Thymus (tissue), 11 donors: ENCODE measurements at regions not wholly inside any gene's neighbourhood (a gene's known extent, or its start where the extent isn't known, plus 50 kb on each side); places are given as distances from the start of the nearest gene placed in this dataset.

Source experiments
- DNase-seq, 9 donors: peaks; one replicate each; pipeline ENCODE4 v3.0.0-alpha.2; 2013; ENCODE audit warnings: low spot score in 9 of 9, low read depth in 6 of 9, missing footprints in 1 of 9
- H3K27ac ChIP-seq, 2 donors: one replicate each; pipeline ENCODE4 v1.5.1; 2013; ENCODE audit warnings: control low read depth in 1 of 2, low read depth in 1 of 2, low read length in 1 of 2, mild to moderate bottlenecking in 1 of 2, moderate library complexity in 1 of 2
- H3K27me3 ChIP-seq, 2 donors: one replicate each; pipeline ENCODE4 v1.5.1; 2013; ENCODE audit warnings: low read length in 1 of 2; ENCODE audit not compliant: control insufficient read depth in 2 of 2, insufficient read depth in 1 of 2
- H3K36me3 ChIP-seq, 2 donors: one replicate each; pipeline ENCODE4 v1.5.1; 2013; ENCODE audit warnings: low read length in 1 of 2, mild to moderate bottlenecking in 1 of 2, moderate library complexity in 1 of 2; ENCODE audit not compliant: control insufficient read depth in 2 of 2, insufficient read depth in 2 of 2
- H3K4me1 ChIP-seq, 2 donors: one replicate each; pipeline ENCODE4 v1.5.1; 2013; ENCODE audit warnings: low read length in 2 of 2; ENCODE audit not compliant: control insufficient read depth in 2 of 2, insufficient read depth in 2 of 2
- H3K4me3 ChIP-seq, 2 donors: one replicate each; pipeline ENCODE4 v1.5.1; 2013; ENCODE audit warnings: low read length in 2 of 2, control low read depth in 1 of 2, mild to moderate bottlenecking in 1 of 2
- H3K9me3 ChIP-seq, 2 donors: one replicate each; pipeline ENCODE4 v1.5.1; 2013; ENCODE audit warnings: low read length in 1 of 2, mild to moderate bottlenecking in 1 of 2; ENCODE audit not compliant: control insufficient read depth in 2 of 2, insufficient read depth in 1 of 2
- WGBS: extraction: QIAGEN DNeasy Blood & Tissue Kit; methylation state at CpG from one replicate; pipeline ENCODE4 v1.1.7; 2013; 5-methylcytosine and 5-hydroxymethylcytosine counted together
- donor health status: healthy.

DNA sequence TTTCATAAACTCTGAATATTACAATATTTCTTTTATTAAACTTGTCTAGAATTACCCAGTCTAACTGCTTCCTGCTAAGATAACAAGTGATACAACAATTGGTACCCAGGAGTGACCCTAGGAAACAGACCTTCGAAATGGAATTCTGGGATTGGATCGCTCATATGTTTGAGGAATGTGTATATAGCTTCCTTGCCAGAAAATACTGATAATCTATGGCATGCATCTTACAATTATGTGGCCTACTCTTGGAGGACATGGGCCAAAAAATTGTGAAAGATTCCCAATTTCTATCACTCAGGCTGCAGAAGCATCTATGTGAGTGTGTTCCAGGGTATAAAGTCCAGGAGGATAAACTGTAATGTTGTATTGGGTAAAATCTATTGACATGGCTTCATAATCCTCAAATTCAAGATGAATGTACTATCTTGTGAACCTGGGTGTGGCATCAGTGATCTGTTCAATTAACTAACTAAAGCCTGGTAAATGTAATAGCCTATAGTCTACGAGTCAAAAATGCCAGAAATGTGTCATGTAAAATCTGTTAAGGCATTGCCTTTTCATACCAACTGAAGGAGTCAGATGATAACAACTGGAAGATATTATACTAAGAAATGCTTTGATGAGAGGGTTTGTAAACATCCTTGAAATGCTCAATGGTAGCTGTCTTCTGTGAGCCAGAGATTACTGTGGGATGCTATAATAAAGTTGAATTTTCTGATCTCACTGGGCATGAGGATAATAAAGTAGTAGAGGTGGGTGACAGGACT, 1499.3 kb downstream of the PCDH7 start:
- no peaks in the 10 kb centered on the region for H3K36me3 ChIP-seq
- H3K4me3 ChIP-seq: no peak overlapping the region
- no peak for DNase-seq
- peaks cover 0 to 13% of the 10 kb centered on the region in 2 donors for H3K9me3 ChIP-seq
- H3K27me3 ChIP-seq: no peaks in the 10 kb centered on the region
- 60% methylated on average over 3 of the region's 3 CpGs for WGBS
- H3K27ac ChIP-seq: no peak overlapping the region
- H3K4me1 ChIP-seq: no peaks in the 10 kb centered on the region

DNA sequence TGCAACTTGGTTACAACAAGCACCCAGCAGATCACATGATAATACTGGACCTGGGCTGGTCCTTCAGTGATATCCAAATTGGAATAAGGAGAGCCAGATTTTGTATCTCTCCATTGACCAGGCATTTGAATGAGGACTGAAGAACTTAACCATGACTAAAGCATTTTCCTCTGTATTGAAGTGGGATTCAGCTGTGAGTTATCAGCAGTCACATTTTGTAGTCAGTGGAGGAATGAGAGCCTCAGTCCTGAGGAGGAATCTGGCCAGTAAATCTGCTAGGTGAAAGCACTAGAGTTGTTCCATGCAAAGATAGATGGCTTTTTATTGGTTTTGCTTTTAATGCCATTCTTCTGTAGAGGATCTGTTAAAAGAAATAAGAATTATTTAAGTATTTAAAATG, 1506.0 kb downstream of the PCDH7 start:
- DNase-seq: no peak
- no peak overlapping the region for H3K27ac ChIP-seq
- H3K36me3 ChIP-seq: no peaks in the 10 kb centered on the region
- H3K4me3 ChIP-seq: no peak overlapping the region
- no peaks in the 10 kb centered on the region for H3K9me3 ChIP-seq
- no peaks in the 10 kb centered on the region for H3K27me3 ChIP-seq
- no peaks in the 10 kb centered on the region for H3K4me1 ChIP-seq

DNA sequence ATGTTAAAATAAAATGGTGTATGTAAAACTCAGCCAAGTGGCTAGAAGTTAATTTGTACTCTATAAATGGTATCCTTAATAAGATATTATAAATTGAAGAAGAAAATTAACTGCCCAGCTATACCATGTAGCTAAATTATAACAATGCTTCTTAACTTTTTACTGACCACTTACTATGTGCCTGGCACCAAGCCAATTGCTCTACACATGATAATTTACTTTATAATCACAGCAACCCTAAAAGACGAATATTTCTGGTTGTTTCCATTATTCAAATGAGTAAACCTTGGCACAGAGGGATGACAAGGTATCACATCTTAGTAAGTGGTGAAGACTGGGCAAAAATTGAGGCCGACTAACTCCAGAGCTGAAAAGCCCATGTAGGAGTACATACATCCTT, 1506.6 kb downstream of the PCDH7 start:
- Histone ChIP-seq H3K36me3 (no peaks in the 10 kb centered on the region), H3K4me3 (no peak overlapping the region), H3K9me3 (no peaks in the 10 kb centered on the region), H3K4me1 (no peaks in the 10 kb centered on the region), H3K27me3 (no peaks in the 10 kb centered on the region), H3K27ac (no peak overlapping the region)
- DNase-seq: no peak
- 87% methylated on average over 2 of the region's 2 CpGs for WGBS

DNA sequence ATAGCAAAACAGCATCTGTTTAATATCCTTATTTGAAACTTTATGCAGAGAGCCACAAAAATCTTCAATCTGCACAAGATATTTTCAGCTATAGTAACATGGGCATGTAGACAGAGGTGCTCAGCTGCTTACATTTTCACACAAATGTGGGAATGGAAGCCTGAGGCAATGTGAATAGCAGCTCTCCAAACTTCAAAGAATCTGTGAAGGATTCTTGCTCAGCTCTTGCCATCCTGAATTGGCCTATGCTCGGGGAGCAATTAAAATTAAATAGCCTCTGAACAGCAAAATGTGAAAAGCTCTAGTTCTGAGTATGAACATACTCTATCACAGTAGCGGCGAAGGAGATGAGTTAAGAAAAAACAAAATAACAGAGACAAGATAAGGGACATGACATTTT, 1523.8 kb downstream of the PCDH7 start:
- H3K27ac ChIP-seq: no peak overlapping the region
- 70% methylated on average over 3 of the region's 3 CpGs for WGBS

DNA sequence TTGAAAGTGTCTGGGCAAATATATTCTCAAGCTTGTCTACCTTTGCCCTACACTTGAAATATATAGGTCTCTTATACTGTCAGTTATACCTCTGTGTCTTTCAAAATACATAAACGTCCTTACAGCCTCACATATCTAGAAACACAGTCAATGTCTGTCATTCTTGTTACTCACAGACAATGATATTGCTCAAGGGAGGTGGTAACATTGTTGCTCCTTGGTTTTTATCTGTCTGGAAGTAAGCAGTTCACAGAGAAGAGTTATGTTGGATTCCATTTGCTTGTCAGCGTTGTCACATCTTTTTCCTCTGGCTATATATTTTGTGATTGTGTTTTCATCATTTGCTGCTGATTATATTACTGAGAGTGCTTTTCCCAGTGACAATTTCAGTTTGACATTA, 1528.9 kb downstream of the PCDH7 start:
- no peak for DNase-seq
- Histone ChIP-seq H3K9me3 (no peaks in the 10 kb centered on the region), H3K27ac (no peak overlapping the region), H3K27me3 (no peaks in the 10 kb centered on the region), H3K4me3 (no peak overlapping the region), H3K36me3 (no peaks in the 10 kb centered on the region), H3K4me1 (no peaks in the 10 kb centered on the region)
- 68% methylated on average over 2 of the region's 2 CpGs for WGBS

More for the DNA sequence above, 1523.8 kb downstream of the PCDH7 start:
- H3K4me1 ChIP-seq: no peaks in the 10 kb centered on the region
- H3K36me3 ChIP-seq: no peaks in the 10 kb centered on the region
- DNase-seq: no peak
- H3K9me3 ChIP-seq: no peaks in the 10 kb centered on the region
- H3K4me3 ChIP-seq: no peak overlapping the region
- H3K27me3 ChIP-seq: no peaks in the 10 kb centered on the region

DNA sequence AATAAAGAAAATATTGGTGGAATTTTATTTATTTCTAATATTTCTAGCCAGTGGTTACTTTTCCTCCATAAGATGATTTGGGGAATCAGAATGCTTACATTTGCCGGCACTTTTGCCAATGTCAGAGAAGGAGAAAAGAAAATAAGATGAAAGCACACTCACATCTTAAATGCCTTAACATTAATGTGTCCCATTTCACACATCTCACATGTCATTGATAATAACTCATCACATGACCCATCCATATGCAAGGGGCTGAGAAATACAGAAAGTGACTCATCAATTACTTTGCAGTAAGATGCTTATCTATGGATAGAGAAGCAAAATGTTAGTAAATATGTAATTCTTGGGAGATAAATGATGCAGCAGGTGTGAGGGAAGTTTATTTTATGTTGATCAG, 1531.0 kb downstream of the PCDH7 start:
- DNase-seq: no peak
- H3K27me3 ChIP-seq: no peaks in the 10 kb centered on the region
- no peak overlapping the region for H3K27ac ChIP-seq
- H3K9me3 ChIP-seq: no peaks in the 10 kb centered on the region
- H3K4me1 ChIP-seq: no peaks in the 10 kb centered on the region
- H3K36me3 ChIP-seq: no peaks in the 10 kb centered on the region
- H3K4me3 ChIP-seq: no peak overlapping the region
- 100% methylated on average over 1 of the region's 1 CpG for WGBS

DNA sequence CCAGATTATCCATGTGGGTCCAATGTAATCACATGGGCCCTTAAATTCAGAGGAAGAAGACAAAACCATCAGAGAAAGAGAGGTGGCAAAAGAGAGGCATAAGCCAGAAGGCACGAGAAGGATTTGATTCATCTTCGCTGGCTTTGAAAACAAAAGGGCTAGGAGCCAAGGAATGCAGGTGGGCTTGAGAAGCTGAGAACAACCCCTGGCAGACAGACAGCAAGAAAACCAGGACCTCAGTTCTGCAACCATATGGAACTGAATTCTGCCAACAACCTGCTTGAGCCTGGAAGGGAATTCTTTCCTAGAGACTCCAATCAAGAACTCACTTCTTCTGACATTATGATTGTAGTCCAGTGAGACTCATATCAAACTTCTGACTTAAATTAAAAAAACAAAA, 1531.8 kb downstream of the PCDH7 start:
- Histone ChIP-seq H3K36me3 (no peaks in the 10 kb centered on the region), H3K9me3 (no peaks in the 10 kb centered on the region), H3K4me3 (no peak overlapping the region), H3K4me1 (no peaks in the 10 kb centered on the region), H3K27me3 (no peaks in the 10 kb centered on the region), H3K27ac (no peak overlapping the region)
- DNase-seq: no peak
- 80% methylated on average over 2 of the region's 2 CpGs for WGBS

DNA sequence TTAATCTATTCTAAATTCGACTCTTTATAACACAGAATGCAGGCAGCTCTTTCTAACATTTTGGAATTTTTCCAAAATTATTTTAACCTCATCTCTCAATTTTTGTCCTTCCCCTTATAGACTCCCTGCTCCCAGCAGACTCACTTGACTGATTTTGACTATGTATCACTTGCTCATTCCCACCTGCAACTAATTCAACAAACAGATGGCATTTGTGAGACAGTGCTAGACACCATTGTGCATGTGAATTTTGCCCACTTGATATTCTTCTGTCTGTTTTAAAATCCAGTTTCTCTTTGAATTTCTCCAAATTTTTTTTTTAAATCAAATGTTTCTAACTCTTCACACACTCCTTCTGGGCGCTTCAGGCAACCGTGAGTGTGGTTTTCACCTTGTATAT, 1534.0 kb downstream of the PCDH7 start:
- no peaks in the 10 kb centered on the region for H3K36me3 ChIP-seq
- no peaks in the 10 kb centered on the region for H3K9me3 ChIP-seq
- H3K27ac ChIP-seq: no peak overlapping the region
- H3K27me3 ChIP-seq: no peaks in the 10 kb centered on the region
- DNase-seq: no peak
- no peak overlapping the region for H3K4me3 ChIP-seq
- WGBS: 77% methylated on average over 3 of the region's 3 CpGs
- H3K4me1 ChIP-seq: no peaks in the 10 kb centered on the region

DNA sequence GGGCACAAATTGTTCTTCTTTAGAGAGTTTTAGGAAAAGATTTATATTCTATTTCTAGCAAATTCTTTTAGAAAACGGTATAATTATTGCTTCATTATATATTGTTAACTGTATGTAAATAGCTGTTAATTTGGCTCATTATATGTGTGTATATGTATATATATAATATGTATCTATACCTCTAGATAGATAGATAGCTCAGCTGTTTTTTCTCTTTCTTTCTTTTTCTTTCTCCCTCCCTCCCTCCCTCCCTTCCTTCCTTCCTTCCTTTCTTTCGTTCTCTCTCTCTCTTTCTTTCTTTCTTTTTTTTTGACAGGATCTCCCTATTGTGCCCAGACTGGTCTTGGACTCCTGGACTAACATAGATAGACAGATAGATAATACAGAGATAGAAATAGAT, 1538.8 kb downstream of the PCDH7 start:
- 64% methylated on average over 2 of the region's 2 CpGs for WGBS
- no peaks in the 10 kb centered on the region for H3K9me3 ChIP-seq
- H3K4me1 ChIP-seq: no peaks in the 10 kb centered on the region
- DNase-seq: no peak
- no peaks in the 10 kb centered on the region for H3K36me3 ChIP-seq
- H3K27me3 ChIP-seq: no peaks in the 10 kb centered on the region
- no peak overlapping the region for H3K27ac ChIP-seq
- H3K4me3 ChIP-seq: no peak overlapping the region
